ENCODE measurements at regions not wholly inside any gene's neighbourhood (a gene's known extent, or its start where the extent isn't known, plus 50 kb on each side); places are given as distances from the start of the nearest gene placed in this dataset.

DNA sequence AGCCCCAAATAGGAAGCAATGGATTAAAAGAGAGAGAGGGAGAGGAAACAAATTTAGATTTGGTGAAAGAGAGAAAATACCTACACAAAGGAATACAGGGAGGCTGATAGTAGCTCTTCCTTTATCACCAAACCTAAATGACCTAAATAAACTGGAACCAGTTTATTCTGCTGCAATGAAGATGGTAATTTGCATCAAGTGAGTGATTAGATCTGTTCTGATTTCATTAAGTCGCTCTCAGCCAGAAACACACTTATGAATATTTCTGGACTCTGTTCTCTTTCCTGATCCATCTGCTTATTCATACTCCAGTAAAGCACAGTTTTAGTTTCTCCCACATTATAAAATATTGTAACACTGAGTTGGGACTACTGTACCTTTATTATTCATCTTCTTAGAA is 83.4 kb upstream of the BMP5 start (continued):
- TF ChIP-seq, protein P1, sequence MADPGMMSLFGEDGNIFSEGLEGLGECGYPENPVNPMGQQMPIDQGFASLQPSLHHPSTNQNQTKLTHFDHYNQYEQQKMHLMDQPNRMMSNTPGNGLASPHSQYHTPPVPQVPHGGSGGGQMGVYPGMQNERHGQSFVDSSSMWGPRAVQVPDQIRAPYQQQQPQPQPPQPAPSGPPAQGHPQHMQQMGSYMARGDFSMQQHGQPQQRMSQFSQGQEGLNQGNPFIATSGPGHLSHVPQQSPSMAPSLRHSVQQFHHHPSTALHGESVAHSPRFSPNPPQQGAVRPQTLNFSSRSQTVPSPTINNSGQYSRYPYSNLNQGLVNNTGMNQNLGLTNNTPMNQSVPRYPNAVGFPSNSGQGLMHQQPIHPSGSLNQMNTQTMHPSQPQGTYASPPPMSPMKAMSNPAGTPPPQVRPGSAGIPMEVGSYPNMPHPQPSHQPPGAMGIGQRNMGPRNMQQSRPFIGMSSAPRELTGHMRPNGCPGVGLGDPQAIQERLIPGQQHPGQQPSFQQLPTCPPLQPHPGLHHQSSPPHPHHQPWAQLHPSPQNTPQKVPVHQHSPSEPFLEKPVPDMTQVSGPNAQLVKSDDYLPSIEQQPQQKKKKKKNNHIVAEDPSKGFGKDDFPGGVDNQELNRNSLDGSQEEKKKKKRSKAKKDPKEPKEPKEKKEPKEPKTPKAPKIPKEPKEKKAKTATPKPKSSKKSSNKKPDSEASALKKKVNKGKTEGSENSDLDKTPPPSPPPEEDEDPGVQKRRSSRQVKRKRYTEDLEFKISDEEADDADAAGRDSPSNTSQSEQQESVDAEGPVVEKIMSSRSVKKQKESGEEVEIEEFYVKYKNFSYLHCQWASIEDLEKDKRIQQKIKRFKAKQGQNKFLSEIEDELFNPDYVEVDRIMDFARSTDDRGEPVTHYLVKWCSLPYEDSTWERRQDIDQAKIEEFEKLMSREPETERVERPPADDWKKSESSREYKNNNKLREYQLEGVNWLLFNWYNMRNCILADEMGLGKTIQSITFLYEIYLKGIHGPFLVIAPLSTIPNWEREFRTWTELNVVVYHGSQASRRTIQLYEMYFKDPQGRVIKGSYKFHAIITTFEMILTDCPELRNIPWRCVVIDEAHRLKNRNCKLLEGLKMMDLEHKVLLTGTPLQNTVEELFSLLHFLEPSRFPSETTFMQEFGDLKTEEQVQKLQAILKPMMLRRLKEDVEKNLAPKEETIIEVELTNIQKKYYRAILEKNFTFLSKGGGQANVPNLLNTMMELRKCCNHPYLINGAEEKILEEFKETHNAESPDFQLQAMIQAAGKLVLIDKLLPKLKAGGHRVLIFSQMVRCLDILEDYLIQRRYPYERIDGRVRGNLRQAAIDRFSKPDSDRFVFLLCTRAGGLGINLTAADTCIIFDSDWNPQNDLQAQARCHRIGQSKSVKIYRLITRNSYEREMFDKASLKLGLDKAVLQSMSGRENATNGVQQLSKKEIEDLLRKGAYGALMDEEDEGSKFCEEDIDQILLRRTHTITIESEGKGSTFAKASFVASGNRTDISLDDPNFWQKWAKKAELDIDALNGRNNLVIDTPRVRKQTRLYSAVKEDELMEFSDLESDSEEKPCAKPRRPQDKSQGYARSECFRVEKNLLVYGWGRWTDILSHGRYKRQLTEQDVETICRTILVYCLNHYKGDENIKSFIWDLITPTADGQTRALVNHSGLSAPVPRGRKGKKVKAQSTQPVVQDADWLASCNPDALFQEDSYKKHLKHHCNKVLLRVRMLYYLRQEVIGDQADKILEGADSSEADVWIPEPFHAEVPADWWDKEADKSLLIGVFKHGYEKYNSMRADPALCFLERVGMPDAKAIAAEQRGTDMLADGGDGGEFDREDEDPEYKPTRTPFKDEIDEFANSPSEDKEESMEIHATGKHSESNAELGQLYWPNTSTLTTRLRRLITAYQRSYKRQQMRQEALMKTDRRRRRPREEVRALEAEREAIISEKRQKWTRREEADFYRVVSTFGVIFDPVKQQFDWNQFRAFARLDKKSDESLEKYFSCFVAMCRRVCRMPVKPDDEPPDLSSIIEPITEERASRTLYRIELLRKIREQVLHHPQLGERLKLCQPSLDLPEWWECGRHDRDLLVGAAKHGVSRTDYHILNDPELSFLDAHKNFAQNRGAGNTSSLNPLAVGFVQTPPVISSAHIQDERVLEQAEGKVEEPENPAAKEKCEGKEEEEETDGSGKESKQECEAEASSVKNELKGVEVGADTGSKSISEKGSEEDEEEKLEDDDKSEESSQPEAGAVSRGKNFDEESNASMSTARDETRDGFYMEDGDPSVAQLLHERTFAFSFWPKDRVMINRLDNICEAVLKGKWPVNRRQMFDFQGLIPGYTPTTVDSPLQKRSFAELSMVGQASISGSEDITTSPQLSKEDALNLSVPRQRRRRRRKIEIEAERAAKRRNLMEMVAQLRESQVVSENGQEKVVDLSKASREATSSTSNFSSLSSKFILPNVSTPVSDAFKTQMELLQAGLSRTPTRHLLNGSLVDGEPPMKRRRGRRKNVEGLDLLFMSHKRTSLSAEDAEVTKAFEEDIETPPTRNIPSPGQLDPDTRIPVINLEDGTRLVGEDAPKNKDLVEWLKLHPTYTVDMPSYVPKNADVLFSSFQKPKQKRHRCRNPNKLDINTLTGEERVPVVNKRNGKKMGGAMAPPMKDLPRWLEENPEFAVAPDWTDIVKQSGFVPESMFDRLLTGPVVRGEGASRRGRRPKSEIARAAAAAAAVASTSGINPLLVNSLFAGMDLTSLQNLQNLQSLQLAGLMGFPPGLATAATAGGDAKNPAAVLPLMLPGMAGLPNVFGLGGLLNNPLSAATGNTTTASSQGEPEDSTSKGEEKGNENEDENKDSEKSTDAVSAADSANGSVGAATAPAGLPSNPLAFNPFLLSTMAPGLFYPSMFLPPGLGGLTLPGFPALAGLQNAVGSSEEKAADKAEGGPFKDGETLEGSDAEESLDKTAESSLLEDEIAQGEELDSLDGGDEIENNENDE (IDR thresholded peaks at IDR 0.05; ENCODE audit: insufficient replicate concordance, low read length) = no peak
- TF ChIP-seq EZH2 (IDR thresholded peaks at IDR 0.05; ENCODE audit: low read depth, low read length, severe bottlenecking) = no peak
- TF ChIP-seq JUND (IDR thresholded peaks at IDR 0.05; ENCODE audit: low read length) = no peak
- TF ChIP-seq SRF (IDR thresholded peaks at IDR 0.05; ENCODE audit: low read depth, low read length) = no peak
- TF ChIP-seq, protein P2, sequence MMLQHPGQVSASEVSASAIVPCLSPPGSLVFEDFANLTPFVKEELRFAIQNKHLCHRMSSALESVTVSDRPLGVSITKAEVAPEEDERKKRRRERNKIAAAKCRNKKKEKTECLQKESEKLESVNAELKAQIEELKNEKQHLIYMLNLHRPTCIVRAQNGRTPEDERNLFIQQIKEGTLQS (IDR thresholded peaks at IDR 0.05; ENCODE audit: insufficient read depth, low read depth, low read length) = no peak
- TF ChIP-seq CREB1 (IDR thresholded peaks at IDR 0.05) = no peak
- TF ChIP-seq CHD2 (IDR thresholded peaks at IDR 0.05; ENCODE audit: low read length) = no peak
- TF ChIP-seq, protein P3, sequence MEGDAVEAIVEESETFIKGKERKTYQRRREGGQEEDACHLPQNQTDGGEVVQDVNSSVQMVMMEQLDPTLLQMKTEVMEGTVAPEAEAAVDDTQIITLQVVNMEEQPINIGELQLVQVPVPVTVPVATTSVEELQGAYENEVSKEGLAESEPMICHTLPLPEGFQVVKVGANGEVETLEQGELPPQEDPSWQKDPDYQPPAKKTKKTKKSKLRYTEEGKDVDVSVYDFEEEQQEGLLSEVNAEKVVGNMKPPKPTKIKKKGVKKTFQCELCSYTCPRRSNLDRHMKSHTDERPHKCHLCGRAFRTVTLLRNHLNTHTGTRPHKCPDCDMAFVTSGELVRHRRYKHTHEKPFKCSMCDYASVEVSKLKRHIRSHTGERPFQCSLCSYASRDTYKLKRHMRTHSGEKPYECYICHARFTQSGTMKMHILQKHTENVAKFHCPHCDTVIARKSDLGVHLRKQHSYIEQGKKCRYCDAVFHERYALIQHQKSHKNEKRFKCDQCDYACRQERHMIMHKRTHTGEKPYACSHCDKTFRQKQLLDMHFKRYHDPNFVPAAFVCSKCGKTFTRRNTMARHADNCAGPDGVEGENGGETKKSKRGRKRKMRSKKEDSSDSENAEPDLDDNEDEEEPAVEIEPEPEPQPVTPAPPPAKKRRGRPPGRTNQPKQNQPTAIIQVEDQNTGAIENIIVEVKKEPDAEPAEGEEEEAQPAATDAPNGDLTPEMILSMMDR (IDR thresholded peaks at IDR 0.05; ENCODE audit: control extremely low read depth in 1 of 3, insufficient read depth in 1 of 3, low read depth in 1 of 3, low read length in 3 of 3) = no peak
- no peak for TF ChIP-seq TCF12 (IDR thresholded peaks at IDR 0.05; ENCODE audit: low read depth, low read length)
